EL (cell line): ENCODE measurements at regions not wholly inside any gene's neighbourhood (a gene's known extent, or its start where the extent isn't known, plus 50 kb on each side); places are given as distances from the start of the nearest gene placed in this dataset.
A peak's percentile ranks its signal among the peaks of the same experiment; 100 is the strongest.
"Not testable (repeated sequence)": the region's sequence is repeated elsewhere in the genome, so short reads cannot be mapped to it uniquely, and the experiment has no call there.

Source experiments
- DNase-seq: peaks from one replicate; pipeline ENCODE4 v3.0.0-alpha.2; 2016

DNA sequence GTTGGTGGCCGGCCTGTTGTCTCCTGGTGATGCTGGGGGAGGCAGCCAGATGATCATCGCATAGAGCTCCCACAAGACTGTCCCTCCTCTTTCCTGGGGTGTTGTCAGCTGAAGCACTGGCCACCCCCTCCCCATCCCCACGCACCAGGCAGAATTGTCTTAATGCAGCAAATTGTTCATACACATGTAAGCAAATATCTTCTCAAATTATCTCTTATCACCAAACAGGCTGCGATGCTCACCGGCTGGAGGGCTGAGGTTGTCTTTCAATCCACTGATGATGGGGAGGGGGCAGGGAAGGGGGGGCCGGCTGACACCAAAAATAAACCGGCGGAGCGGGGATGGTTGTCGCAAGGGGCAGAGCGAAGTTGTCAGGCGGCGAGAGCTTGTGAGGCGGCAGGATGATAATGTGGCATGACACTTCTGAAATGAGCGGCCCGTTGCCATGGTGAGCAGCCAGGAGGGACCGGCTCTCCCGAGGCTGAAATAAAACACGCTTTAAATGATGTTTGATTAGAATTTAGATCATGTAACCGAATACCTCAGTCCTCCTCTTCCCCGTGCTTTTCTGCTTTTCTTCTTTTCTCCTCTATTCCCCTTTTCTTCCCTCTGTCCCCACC is 59.8 kb downstream of the MRM1 start:
- DNase-seq, result no peak

DNA sequence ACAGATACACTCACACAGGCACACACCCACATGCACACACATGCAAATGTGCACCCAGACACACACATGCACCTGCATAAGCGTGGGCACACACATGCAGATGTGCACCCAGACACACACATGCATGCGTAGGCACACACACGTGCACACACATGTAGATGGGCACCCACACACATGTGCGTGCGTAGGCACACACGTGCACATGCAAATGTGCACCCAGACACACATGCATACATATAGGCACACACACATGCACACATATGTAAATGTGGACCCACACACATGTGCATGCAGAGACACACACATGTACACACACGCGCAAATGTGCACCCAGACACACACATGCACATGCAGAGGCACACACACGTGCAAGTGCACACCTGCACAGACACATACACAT is 60.3 kb downstream of the MRM1 start:
- no peak for DNase-seq

DNA sequence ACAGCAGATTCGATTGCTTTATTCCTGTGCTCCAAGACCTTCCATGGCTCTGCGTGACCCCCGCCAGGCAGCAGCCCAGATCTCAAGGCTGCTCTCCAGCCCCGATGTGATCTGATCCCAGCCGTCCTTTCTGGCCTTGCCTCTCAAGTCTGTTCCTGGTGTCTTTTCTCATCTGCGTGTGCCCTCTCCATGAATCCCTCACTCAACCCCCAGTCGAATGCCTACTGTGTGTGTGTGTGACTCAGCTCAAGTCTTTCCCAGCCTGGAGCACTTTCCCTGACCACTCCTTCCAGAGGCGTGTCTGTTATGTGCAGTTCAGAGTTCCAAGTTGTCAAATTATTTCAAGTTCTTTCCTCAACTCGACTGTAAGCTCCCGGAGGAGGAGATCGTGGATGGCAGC is 64.0 kb downstream of the MRM1 start:
- peak; percentile 43 for DNase-seq

DNA sequence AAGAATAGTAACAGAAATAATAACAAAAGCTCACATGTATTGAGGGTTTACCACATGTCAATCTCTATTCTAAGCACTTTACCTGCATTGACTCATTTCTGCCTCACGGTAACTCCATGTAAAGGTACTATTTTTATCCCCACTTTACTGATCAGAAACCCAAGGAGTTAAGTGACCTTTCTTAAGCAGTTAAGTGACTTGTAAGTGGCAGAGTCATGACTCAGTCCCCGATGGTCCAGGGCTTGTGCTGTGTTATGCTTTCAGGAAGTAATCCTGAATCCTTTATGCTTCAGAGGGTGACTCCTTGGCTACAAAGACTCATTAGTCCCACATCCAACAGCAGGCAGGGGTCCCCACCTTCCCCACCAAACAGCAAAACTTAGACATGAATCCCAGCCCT is 66.5 kb downstream of the MRM1 start:
- peak; percentile 8 for DNase-seq

DNA sequence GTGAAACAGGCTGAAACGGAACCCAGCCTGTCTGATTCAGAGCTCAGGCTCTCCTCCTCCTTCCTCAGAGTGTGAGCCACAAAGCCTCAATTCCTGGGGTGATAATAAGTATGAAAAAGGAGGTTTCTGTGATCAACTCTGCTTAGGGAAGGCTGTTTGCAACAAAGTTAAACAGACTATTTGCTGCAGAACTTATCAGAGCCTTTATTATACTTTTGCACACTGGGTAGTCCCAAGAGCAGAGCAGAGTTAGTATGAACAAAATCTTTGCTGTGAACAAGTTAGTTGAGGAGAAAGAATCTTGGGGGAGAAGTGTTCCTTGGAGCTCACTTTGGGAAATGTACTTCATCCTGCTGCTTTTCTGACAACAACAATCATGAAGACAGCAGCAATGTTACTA is 67.4 kb downstream of the MRM1 start:
- no peak for DNase-seq

DNA sequence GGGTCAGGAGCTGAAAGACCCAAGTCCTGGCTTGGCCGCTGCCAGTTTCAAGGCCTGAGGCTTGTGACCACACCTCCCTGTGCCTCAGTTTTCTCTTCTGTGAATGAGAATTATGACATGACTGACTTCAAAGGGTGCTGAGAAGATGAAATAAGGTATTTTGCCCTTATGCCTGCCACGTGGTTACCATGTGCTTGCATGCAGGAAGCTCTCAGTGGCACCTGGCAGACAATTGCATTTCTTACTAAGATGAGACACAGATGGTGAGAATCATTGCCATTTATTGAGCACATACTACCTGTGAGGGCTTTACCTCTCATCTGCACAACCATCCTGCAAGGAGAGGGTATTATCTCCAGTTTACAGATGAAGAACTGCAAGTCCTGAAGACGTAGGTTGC is 69.8 kb downstream of the MRM1 start:
- no peak for DNase-seq

DNA sequence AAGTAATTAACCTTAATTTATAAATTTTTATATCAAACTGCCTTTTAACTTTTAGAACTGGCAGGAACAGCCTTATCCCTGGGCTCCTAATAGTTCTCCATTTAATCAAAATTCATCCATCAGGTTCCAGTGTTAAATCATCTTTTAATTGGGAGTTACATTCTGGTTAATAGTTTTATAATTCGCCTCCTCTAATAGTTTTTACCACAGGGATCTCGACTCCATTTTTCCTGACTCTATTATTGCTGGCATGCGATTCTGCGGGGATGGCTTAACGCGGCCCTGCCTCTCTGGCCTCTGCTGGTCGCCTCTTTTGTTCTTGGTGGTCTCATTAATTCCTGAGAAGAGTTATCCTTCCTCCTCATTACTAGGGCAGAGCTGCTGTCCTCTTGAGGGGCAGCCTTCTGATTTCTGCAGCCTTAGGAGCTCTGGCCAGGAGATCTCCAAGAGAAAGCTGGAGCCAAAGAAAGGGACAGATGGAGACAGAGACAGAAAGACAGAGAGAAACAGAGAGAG is 71.1 kb downstream of the MRM1 start:
- no peak for DNase-seq

DNA sequence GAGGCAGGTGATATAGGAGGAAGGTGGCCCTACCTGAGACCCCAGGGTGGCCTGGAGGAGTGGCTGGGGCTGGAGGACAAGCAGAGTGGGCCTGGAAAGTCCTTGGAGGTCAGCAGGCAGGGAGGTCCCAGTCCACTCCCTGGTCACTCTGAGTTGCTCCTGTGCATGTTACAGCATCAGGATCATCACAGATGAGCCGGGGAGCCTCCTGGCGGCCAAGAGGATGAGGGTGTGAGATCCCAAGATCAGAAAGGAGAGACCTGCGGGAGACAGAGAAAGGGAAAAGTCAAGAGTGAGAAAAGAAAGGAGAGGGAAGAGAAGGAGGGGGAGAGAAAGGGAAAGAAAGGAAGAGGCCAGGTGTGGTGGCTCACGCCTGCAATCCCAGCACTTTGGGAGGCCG is 71.7 kb downstream of the MRM1 start:
- DNase-seq, result no peak

DNA sequence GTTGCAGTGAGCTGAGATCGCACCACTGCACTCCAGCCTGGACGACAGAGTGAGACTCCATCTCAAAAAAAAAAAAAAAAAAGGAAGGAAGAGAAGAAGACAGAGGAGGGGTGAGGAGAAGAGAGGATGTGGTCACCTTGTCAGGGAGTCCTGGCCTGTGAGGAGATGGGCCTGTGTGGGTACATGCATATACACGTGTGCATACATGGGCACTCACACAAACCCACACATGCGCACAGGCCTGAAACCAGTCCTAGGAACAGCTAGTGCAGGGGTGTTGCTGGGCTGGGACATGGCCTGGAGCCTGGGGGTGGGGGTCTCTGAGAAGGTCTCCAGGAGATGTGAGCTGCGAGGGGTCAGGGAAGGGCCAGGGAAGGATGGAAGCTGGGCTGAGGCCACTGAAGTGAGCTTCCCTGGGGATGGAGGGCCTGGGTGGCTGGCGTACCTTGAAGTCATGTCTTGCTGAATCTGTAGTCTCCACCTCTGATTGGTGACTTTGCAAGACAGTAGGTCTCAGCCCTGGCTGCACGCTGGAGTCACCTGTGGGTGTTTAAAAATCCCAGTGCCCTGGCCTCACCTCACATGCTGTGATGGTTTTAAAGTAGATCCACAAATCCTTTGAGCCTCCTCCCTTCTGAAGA is 72.4 kb downstream of the MRM1 start:
- no peak for DNase-seq

DNA sequence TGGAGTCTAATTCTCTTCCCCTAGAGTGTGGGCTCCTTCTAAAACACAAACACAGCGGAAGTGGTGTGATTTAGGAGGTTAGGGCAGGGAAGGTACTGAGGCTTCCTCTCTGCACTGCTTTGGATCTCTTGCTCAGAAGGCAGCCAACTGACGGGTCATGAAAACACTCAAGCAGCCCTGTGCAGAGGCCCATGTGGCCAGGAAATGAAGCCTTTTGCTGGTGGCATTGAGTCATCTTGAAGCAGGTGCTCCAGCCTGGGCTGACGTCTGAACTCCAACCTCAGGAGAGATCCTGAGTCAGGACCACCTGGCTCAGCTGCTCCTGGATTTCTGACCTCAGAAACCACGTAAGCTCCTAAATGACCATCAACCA is 72.9 kb downstream of the MRM1 start:
- no peak for DNase-seq

DNA sequence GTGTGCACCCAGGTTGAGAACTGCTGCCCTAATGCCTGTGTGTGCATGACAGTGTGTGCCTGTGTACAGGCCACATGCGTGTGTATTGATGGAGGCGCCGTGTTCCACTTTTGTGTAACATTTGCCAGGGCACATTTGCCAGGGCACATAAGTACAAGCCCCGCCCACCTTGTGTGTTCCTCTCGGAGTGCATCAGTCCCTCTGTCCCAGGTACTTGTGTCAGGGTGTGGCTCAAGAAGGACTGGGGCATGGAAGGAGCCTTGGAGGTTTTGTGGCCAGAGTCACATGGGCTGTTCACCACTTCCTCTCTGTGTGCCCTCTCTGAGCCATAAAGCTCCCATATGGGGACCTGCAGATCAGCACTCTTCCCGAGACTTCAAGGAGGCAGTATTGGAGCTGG is 73.9 kb downstream of the MRM1 start:
- DNase-seq, result no peak

DNA sequence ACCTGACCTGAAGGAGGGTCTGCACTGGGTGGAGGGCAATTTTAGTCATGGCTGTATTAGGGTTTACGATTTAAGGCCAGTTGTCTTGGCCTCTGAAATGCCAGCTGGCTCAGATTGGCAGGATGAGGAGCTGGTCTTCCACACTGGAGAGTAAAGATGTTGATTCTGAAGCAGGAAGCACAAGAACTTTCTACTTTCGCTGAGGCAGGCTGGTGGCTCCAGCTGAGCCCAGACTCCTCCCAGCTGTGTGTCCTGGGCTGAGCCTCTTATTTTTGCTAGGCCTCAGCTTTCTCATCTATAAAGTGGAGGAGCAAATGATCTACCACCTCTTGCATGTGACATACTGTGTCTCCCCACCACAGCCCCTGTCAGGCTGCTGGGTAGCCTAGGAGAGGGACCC is 74.4 kb downstream of the MRM1 start:
- DNase-seq, result no peak

DNA sequence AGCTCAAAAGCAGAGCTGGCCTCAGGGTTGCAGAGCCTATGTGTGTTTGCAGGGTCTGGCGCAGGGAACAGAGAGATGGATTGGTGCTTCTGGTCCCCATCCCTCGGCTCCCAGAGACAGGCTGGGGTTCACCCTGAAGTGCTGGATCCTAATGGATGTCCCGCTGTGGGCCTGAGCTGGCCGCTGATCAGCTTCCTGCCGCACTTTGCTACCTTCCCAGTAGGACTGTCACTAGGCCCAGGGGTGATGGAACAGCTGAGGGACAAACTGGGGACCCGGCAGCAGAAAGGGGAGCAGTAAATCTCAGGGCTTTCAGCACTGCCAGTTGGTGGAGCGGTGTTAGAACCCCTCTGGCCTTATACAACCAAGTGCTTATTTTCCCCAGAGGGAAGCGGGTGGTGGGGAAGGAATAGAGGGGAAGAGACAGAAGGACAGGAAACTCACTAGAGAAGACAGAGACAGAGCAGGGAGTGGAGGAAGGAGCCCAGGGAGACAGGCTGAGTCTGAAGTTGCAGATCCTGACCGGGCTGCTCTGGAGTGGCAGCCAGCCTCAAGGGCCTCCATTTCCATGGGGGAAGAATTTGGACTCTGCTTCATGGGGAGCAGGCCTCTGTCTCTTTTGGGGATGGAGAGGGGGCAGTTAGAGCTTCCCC is 78.6 kb downstream of the MRM1 start:
- no peak for DNase-seq

DNA sequence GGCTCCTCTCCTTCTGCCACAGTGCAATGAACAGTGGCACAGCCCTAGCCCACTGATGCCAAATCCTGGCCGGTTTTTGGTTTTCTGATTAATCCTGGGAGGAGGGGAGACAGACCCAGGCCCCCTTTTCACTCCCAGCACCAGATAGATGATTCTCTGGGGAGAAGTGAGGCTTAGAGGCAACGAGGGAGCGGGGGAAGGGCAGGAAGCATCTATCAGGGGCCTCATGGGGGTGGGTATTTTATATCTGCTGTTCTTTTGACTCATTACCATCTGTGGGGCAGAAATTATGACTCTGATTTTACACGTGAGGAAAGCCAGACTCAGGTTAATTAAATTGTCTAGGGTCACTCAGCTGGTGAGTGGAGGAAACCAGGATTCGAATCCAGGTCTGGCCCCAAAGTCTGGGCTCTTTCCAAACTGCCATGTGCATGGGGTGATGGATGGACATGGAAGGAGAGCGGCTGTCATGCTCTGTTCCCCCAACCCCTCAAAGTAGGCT is 79.4 kb downstream of the MRM1 start:
- DNase-seq, result no peak

DNA sequence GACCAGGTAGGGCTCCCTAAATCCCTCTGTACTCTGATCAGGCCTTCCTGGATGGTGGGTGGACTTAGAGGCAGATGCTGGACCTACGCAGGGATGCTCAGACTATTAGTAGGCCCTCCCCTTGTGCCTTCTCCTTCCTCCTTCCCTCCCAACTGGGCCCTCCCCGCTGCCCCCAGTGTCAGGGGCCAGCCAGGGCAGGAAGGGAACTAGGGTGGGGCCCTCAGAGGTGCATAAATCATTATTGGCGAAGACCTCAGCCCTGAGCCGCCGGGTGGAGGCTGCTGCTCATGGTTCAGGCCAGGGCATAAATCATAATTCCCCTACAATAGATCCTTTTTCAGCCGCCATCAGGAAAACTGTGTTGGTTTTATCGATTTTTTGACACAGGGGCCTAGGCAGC is 81.4 kb downstream of the MRM1 start:
- DNase-seq, result no peak

DNA sequence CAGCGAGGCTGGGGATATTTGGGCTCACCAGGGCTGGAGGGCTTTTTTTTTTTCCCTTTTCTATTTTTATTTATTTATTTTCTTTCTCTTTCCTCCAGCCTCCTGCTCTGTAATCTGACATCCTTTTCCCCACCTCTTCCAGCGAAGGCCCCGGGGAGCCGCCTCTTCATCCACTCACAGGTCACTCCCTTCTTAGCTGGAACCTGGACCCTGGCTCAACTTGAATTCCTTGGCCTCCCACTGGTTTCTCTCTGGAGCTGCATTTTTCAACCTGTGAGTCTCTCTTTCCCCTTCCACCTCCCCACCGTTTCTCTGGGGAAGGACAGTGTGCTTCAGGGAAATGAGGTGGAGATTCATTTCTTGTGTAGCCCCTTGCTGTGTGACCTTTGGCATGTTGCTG is 82.0 kb downstream of the MRM1 start:
- no peak for DNase-seq

DNA sequence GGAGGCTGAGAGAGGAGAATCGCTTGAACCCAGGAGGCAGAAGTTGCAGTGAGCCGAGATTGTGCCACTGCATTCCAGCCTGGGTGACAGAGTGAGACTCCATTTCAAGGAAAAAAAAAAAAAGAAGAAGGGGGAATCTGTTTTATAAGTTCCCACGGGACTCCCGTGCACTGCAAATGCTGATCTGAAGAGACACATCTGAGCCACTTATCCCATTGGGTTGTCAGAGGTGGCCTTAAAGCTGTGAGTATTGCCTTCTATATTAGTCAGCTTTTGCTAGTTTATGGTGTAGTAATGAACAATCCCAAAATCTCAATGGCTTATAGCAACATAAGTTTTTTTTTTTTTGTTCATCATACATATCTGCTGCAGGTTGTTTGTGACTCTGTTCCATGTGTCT is 82.8 kb downstream of the MRM1 start:
- no peak for DNase-seq

DNA sequence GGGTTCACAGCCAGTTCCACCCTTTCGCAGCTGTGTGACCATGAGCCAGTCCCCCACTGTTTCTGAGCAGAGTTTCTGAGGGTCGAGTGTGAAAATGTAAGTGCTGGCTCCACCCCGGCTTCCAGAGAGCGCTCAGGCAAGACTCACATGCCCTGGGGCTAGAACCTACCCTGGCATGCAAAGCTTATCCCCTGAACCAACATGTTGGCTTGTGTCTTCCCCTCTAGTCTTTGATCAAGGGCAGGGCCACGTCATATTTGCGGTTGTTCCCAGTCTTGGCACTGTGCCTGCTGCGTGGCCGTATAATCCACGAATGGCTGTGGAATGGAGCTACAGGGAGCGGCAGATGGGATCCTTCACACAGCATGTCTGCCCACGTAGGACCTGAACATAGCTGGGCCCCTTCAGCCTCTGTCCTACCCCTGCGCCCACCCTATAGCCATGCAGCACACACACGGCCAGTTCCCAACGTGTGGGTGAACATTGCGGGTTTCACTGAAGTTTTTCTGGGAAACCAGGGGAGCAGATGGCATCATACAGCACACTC is 84.8 kb downstream of the MRM1 start:
- DNase-seq, result peak; percentile 56

DNA sequence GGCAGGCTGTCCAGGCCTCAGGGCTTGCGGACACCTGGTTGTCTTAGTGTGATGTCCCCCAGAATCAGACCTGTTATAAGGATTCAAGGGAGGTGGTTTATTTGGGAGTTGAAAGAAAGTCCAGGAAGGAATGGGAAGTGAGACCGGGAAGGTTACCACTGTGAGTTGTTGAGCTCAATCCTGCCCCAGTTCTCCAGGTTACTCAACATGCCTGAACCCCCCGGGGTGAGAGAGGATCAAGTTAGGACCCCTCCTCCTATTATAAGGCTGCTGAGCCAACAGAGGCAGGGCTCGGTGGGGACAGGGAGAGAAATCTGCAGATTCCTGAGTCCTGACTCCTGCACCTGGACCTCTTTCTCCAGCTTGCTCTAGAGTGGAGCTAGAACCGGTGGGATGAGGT is 86.4 kb downstream of the MRM1 start:
- no peak for DNase-seq

DNA sequence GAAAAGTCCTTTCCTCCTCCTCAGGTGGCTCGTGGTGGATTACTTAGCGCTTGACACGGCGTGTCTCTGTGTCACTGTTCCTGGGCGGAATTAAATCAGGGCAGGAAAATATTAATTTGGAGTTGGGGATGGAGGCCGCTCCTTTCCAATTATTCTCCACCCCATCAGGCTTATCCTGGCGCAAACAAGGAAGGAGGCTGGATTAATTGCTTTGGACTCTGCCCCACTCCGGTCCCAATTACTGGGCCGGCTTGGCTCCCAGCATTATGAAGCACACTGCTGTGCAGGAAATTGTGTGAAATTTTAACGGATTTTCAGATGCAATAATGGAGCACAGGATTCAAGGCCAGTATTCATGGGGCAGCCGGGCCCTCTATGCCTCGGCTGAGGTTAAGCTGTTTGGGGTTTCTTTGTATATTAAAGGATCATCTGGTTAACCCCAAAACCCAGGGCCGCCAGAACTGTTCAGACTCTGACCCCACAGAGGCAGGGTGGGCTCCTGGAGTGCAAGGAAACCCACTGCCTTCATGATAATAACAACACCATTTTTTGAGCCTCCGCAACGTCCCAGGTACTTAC is 87.8 kb downstream of the MRM1 start:
- no peak for DNase-seq

DNA sequence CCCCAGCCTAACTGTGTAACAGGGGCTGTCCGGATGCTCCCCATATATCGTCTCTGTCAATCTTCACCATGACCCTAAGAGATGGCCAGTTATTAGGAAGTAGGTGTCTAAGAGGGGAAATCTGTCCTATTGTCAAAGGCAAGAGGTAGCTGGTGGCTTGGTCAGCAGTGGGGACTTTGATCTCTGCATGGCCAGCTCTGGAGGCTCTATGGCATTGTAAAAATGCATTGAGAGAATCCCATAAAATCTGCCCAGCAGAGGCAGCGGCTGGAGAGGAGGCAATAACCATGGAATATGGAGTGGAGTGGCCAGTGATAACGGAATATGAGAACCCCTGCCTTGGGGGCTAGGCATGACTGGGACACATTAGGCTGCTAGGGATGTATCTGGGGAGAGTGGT is 88.8 kb downstream of the MRM1 start:
- DNase-seq, result no peak

DNA sequence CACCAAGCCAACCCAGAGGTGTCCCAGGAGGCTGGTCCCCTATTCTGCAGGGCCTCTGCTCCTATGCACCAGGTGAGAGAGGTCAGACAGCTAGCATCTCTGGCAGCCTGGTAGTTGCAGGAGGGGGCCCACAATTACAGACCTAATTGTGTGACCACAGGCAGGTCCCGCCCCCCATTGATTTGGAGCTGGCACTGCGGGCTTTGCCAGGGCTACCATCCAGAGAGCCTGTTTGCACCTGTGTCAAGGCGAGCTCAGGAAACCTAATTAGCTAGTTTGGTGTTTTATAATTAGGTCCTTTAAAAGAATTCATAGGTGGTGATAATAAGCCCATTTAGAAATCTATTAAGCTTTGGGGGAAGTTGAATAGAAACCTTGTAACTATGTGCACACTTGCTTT is 90.2 kb downstream of the MRM1 start:
- DNase-seq, result no peak

DNA sequence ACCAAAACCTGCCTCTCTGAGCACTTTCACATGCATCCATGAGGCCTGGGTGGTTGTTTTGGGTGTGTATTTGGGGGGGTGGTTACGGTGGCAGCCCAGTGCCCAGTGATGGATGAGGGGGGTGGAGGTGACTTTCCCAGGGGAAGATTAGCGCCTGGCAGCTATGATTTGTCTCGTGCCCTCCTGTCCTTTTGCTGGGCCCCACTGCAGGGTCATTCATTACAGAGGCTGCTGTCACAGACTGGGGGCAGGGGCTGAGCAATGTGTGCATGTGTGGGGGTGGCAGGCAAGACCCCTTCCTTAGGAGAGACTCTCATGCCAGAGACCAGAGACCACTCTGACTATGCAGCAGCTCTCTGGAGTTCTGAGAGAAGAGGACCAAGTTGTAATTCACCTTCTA is 93.7 kb downstream of the MRM1 start:
- no peak for DNase-seq

DNA sequence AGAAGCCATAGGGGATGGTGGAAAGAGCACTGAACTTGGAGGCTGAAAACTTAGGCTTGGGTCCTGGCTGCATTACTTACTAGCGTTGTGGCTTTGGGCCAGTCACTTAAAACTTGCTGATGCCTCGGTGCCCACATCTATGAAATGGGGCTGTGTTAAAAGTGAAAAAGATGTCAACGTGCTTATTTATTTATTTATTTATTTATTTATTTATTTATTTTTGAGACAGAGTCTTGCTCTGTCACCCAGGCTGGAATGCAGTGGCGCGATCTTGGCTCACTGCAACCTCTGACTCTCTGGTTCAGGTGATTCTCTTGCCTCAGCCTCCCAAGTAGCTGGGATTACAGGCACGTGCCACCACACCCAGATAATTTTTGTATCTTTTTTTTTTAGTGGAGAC is 94.3 kb downstream of the MRM1 start:
- DNase-seq, result not testable (repeated sequence)
